KBM-7 (cell line): ENCODE measurements at regions not wholly inside any gene's neighbourhood (a gene's known extent, or its start where the extent isn't known, plus 50 kb on each side); places are given as distances from the start of the nearest gene placed in this dataset.
"Not testable (repeated sequence)": the region's sequence is repeated elsewhere in the genome, so short reads cannot be mapped to it uniquely, and the experiment has no call there.

ENCODE experiments used
- DNase-seq: peaks from one replicate; pipeline ENCODE4 v3.0.0-alpha.2; 2015
- in situ Hi-C: fragments of 300-500 bp; cut with MboI; formaldehyde crosslinking; loops from 2 replicates; pipeline ENCODE4 v1.14.3; 2020; ENCODE audit warnings: low sequenced_read_pairs, low pct_unique_long_range_greater_than_20kb, mixed read lengths

DNA sequence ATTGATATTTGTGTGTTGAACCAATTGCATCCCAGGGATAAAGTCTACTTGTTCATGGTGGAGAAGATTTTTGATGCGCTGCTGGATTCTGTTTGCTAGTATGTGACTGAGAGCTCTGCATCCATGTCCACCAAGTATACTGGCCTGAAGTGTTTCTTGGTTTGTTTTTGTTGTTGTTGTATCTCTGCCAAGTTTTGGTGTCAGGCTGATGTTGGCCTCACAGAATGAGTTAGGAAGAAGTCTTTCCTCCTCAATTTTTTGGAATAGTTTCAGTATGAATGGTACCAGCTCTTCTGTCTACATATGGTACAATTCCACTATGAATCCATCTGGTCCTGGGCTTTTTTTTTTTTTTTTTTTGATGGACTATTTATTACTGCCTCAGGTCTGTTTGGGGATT is 50.9 kb upstream of the OSTN start:
- DNase-seq = no peak

GRCh38 chr3:191143224-191143623 is 55.8 kb upstream of the OSTN start:
- in situ Hi-C loops = no loop called here
- no peak for DNase-seq

More for the DNA sequence above, 50.9 kb upstream of the OSTN start:
- in situ Hi-C loops = no loop called here

DNA sequence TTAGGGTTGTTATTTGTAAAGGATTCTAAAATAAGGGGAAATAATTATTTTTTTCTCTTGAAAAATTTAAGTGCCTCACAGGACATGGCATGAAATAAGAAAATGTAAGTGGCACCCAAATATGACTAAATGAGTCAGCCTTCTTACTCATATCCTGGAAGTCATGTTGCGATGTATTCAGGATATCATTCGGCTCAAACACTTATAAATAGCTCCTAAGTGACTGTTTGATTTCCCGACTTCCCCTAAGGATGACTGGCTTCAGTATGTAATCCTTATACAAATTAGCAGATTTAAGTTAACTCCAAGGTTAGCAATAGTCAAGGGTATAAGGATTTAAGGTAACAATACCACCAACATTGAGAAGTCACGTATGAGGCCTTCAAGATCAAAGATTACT is 57.3 kb upstream of the OSTN start:
- DNase-seq = no peak
- in situ Hi-C loops = no loop called here

- no peak for DNase-seq
- in situ Hi-C loops = no loop called here
These were observed 59.3 kb upstream of the OSTN start for GRCh38 chr3:191139736-191140135.

DNA sequence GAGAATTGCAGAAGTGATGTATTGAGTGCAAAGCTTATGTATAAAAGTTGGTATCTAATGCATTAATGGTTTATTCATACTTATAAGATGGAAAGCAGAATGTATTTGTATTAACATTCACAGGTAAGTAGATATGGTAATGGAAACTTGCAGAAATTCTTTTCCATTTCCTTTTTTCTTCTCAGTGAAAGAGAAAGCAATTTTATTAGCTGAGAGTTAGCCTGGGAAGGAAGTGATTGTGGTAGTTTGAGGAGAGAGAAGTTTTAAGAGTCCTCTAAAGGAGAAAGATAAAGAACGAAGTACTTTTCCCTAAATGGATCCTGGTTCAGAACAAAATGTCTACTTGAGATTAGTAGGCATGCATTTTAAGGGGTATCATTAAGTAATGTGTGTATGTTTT is 60.1 kb upstream of the OSTN start:
- in situ Hi-C loops = no loop called here
- no peak for DNase-seq

- no peak for DNase-seq
- in situ Hi-C loops = no loop called here
These were observed 61.3 kb upstream of the OSTN start for GRCh38 chr3:191137708-191138107.

DNA sequence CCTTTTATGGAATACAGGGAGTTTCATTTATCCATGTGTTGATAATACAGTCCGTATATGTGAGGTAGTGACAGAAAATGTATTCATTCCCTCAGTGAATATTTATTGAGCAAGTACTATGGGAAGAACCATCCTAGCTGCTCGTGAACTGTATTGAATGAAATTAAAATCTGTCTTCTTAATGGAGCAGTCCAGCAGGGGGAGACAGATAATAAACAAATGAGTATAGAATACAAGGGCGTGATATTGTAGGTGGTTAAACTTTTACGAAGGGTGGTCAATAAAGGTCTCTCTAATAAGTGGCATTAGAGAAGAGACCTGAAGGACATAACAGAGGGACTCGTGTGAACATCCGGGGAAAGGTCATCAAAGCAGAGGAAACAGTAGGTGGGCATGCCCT is 62.7 kb upstream of the OSTN start:
- DNase-seq = no peak
- in situ Hi-C loops = no loop called here

- DNase-seq = no peak
- in situ Hi-C loops = no loop called here
These were observed 63.9 kb upstream of the OSTN start for GRCh38 chr3:191135175-191135574.

- in situ Hi-C loops = no loop called here
- DNase-seq = no peak
These were observed 65.7 kb upstream of the OSTN start for GRCh38 chr3:191133359-191133758.

- in situ Hi-C loops = no loop called here
- no peak for DNase-seq
These were observed 67.7 kb upstream of the OSTN start for GRCh38 chr3:191131305-191131704.

DNA sequence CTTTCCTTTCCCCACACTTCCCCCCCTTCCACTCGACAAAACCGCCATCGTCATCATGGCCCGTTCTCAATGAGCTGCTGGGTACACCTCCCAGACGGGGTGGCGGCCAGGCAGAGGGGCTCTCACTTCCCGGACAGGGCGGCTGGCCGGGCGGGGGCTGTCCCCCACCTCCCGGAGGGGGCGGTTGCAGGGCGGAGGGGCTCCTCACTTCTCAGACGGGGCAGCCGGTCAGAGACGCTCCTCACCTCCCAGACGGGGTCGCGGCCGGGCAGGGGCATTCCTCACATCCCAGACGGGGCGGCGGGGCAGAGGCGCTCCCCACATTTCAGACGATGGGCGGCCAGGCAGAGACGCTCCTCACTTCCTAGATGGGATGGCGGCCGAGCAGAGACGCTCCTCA is 74.2 kb upstream of the OSTN start:
- DNase-seq, in situ Hi-C loops: not testable (repeated sequence)

DNA sequence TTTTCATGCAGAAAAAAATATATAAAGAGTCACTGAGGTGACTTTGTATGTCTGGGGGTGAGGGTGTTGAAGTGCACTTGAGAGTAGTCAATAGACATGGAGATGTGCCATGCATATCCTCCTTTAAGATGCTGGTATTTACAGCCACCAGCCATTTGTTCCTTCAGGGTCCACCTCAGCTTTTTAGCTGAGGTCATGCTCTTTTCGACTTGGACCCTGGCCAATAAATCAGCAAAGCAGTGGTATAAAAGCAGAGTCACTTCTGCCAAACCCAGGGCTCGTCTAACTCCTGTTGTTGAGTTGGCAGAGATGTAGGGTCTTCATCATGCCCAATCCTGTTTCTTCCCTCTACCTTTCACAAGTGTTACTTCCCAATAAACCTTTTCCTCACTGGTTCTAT is 75.1 kb upstream of the OSTN start:
- DNase-seq = no peak
- in situ Hi-C loops = no loop called here

- in situ Hi-C loops = no loop called here
- DNase-seq = no peak
These were observed 75.8 kb upstream of the OSTN start for GRCh38 chr3:191123231-191123630.

DNA sequence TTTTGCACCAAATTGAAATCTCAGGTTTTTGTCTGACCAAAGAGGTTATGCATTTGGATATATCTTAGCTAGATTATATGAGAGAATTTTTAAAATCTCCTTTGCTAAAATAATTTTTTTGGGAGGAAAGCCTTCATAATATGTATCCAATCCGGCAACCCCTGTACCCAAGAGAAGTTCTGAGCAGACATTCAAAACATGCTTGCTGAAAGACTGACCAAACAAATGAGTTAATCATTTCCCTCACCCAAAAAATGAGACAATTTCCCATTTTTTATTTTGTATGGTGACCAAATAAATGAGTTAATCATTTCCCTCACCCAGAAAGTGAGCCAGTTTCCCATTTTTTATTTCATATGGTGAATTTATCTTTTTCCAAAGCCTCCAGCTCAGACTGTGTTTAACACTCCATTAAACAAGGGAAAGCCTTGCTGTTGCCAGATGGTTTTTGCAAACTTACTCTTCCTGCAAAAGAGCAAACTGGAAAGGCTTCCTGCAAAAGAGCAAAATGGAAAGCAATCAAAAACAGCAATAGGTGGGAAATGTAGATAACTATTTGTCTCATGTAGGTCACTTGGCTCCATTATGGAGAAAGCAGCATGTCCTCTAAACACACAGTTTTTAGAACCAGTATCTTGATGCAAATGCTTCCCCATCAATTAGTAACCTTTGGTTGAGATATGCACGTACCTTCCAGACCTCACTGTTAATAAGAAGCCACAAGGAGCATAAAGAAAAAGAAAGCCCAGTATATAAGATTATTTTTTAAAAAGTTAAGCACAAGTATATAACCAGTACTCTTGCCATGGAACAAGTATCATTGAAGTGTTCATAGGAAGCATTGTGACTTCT is 78.4 kb upstream of the OSTN start:
- DNase-seq = no peak
- in situ Hi-C loops = no loop called here

GRCh38 chr3:191119415-191120295 is 79.4 kb upstream of the OSTN start:
- no peak for DNase-seq
- in situ Hi-C loops = no loop called here

GRCh38 chr3:191111722-191112121 is 87.3 kb upstream of the OSTN start:
- in situ Hi-C loops = no loop called here
- DNase-seq = no peak

- no peak for DNase-seq
- in situ Hi-C loops = no loop called here
These were observed 93.6 kb upstream of the OSTN start for GRCh38 chr3:191105418-191105817.

DNA sequence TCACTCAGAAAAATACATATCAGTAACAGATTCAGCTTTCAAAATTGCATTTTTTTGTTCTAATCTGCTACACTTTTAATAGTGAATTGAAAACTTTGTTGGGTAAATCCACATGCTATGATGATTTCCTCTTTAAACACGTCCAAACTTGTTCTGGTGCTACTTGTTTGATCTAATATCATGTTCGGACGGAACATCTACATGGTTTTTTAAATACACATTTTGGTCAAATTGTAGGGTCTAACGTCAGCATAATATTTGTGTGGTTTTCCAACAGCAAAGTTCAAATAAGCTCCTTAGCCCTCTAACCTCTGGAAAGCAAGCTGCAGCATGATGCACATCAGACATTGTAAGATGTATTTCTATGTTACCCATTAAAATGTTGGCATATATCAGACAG is 98.5 kb upstream of the OSTN start:
- in situ Hi-C loops = no loop called here

GRCh38 chr3:191094057-191094845 is 104.8 kb upstream of the OSTN start:
- no peak for DNase-seq
- in situ Hi-C loops = no loop called here

More for the DNA sequence above, 98.5 kb upstream of the OSTN start:
- DNase-seq = no peak

DNA sequence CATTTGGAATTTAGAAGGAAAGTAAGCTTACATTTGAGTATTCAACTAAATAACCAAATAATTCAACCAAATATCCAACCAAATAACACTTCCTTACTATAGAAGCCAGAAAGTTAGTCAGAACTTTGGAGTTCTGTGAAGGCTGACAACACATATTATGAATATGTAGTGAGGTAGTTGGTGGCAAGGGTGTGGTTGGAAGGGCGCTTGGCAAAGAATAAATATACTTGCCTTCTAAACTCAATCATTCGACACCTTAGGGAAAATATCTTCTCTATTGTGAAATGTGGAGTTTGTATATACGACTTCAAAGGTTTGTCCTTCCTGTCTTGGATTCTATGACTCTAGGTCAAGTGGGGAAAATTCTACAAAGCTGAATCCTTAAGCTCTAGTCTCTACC is 111.7 kb upstream of the OSTN start:
- no peak for DNase-seq
- in situ Hi-C loops = no loop called here
